ENCODE measurements at regions not wholly inside any gene's neighbourhood (a gene's known extent, or its start where the extent isn't known, plus 50 kb on each side); places are given as distances from the start of the nearest gene placed in this dataset.

- DNase-seq (ENCODE audit: low spot score): no peak
- no peaks in the 10 kb centered on the region for H3K9me3 ChIP-seq (ENCODE audit: severe bottlenecking)
- no peak overlapping the region for H3K27ac ChIP-seq (ENCODE audit: poor library complexity, severe bottlenecking)
- H3K4me3 ChIP-seq (ENCODE audit: severe bottlenecking): no peak overlapping the region
- peaks cover 7% of the 10 kb centered on the region for H3K27me3 ChIP-seq (ENCODE audit: insufficient read depth, poor library complexity, severe bottlenecking)
- ATAC-seq (ENCODE audit: low read depth): no peak
- TF ChIP-seq CTCF (IDR thresholded peaks at IDR 0.05; ENCODE audit: poor library complexity, severe bottlenecking): no peak
- H3K36me3 ChIP-seq (ENCODE audit: low read depth): no peaks in the 10 kb centered on the region
- no peaks in the 10 kb centered on the region for H3K4me1 ChIP-seq (ENCODE audit: insufficient read depth, poor library complexity, severe bottlenecking)
These were observed 67.7 kb upstream of the HMGXB4 start for GRCh38 chr22:35189559-35189958.

GRCh38 chr22:35191412-35191811 is 65.9 kb upstream of the HMGXB4 start:
- ATAC-seq (ENCODE audit: low read depth) (peak; percentile 93), DNase-seq (ENCODE audit: low spot score) (no peak)
- TF ChIP-seq CTCF (IDR thresholded peaks at IDR 0.05; ENCODE audit: poor library complexity, severe bottlenecking): no peak
- Histone ChIP-seq H3K27ac (ENCODE audit: poor library complexity, severe bottlenecking) (no peak overlapping the region), H3K27me3 (ENCODE audit: insufficient read depth, poor library complexity, severe bottlenecking) (peaks cover 7% of the 10 kb centered on the region), H3K9me3 (ENCODE audit: severe bottlenecking) (no peaks in the 10 kb centered on the region), H3K4me3 (ENCODE audit: severe bottlenecking) (no peak overlapping the region), H3K36me3 (ENCODE audit: low read depth) (no peaks in the 10 kb centered on the region), H3K4me1 (ENCODE audit: insufficient read depth, poor library complexity, severe bottlenecking) (no peaks in the 10 kb centered on the region)

GRCh38 chr22:35192129-35192918 is 65.0 kb upstream of the HMGXB4 start:
- Histone ChIP-seq H3K36me3 (ENCODE audit: low read depth) (no peaks in the 10 kb centered on the region), H3K9me3 (ENCODE audit: severe bottlenecking) (no peaks in the 10 kb centered on the region), H3K4me1 (ENCODE audit: insufficient read depth, poor library complexity, severe bottlenecking) (no peaks in the 10 kb centered on the region), H3K27me3 (ENCODE audit: insufficient read depth, poor library complexity, severe bottlenecking) (peaks cover 5% of the 10 kb centered on the region), H3K4me3 (ENCODE audit: severe bottlenecking) (no peak overlapping the region), H3K27ac (ENCODE audit: poor library complexity, severe bottlenecking) (no peak overlapping the region)
- no peak for DNase-seq (ENCODE audit: low spot score)
- TF ChIP-seq CTCF (IDR thresholded peaks at IDR 0.05; ENCODE audit: poor library complexity, severe bottlenecking): no peak
- peak; percentile 54; the same call in 2 of the 3 replicates for ATAC-seq (ENCODE audit: low read depth)

GRCh38 chr22:35195226-35195625 is 62.1 kb upstream of the HMGXB4 start:
- Histone ChIP-seq H3K4me3 (ENCODE audit: severe bottlenecking) (no peak overlapping the region), H3K9me3 (ENCODE audit: severe bottlenecking) (no peaks in the 10 kb centered on the region), H3K36me3 (ENCODE audit: low read depth) (no peaks in the 10 kb centered on the region), H3K4me1 (ENCODE audit: insufficient read depth, poor library complexity, severe bottlenecking) (no peaks in the 10 kb centered on the region), H3K27me3 (ENCODE audit: insufficient read depth, poor library complexity, severe bottlenecking) (no peaks in the 10 kb centered on the region), H3K27ac (ENCODE audit: poor library complexity, severe bottlenecking) (no peak overlapping the region)
- no peak for TF ChIP-seq CTCF (IDR thresholded peaks at IDR 0.05; ENCODE audit: poor library complexity, severe bottlenecking)
- DNase-seq (ENCODE audit: low spot score) (no peak), ATAC-seq (ENCODE audit: low read depth) (no peak)

GRCh38 chr22:35195821-35196220 is 61.5 kb upstream of the HMGXB4 start:
- DNase-seq (ENCODE audit: low spot score) (no peak), ATAC-seq (ENCODE audit: low read depth) (no peak)
- no peaks in the 10 kb centered on the region for H3K9me3 ChIP-seq (ENCODE audit: severe bottlenecking)
- no peak overlapping the region for H3K27ac ChIP-seq (ENCODE audit: poor library complexity, severe bottlenecking)
- no peaks in the 10 kb centered on the region for H3K27me3 ChIP-seq (ENCODE audit: insufficient read depth, poor library complexity, severe bottlenecking)
- H3K36me3 ChIP-seq (ENCODE audit: low read depth): no peaks in the 10 kb centered on the region
- H3K4me3 ChIP-seq (ENCODE audit: severe bottlenecking): no peak overlapping the region
- TF ChIP-seq CTCF (IDR thresholded peaks at IDR 0.05; ENCODE audit: poor library complexity, severe bottlenecking): no peak
- no peaks in the 10 kb centered on the region for H3K4me1 ChIP-seq (ENCODE audit: insufficient read depth, poor library complexity, severe bottlenecking)
